Breast epithelium (tissue), 4 donors: ENCODE measurements at regions not wholly inside any gene's neighbourhood (a gene's known extent, or its start where the extent isn't known, plus 50 kb on each side); places are given as distances from the start of the nearest gene placed in this dataset.
A peak's percentile ranks its signal among the peaks of the same experiment; 100 is the strongest.

Source experiments
- DNase-seq, 2 donors: peaks; one replicate each; pipeline ENCODE4 v3.0.0-alpha.2; 2019; ENCODE audit warnings: low spot score in 2 of 2
- H3K27ac ChIP-seq, 2 donors: fragments of 200-600 bp; sonication (generic) in 1 of 2; one replicate each; pipeline ENCODE4 v1.5.1; 2016 to 2019; ENCODE audit warnings: mild to moderate bottlenecking in 1 of 2
- H3K27me3 ChIP-seq, 2 donors: fragments of 200-600 bp; sonication (generic) in 1 of 2; one replicate each; pipeline versions ENCODE4 v1.5.1 to v1.6.0; 2017 to 2019; ENCODE audit warnings: control low read depth in 1 of 2, mild to moderate bottlenecking in 1 of 2
- H3K36me3 ChIP-seq: fragments of 200-600 bp; one replicate; pipeline ENCODE4 v1.5.1; 2019
- H3K4me1 ChIP-seq, 2 donors: fragments of 200-600 bp; sonication (generic); one replicate each; pipeline ENCODE4 v1.5.1; 2016 to 2019; ENCODE audit warnings: control low read depth in 1 of 2
- H3K4me3 ChIP-seq, 3 donors: fragments of 200-600 bp; sonication (generic); 1 replicate in 2 of 3; 2 replicates in 1 of 3; pipeline ENCODE4 v1.5.1; 2016 to 2019; ENCODE audit warnings: mild to moderate bottlenecking in 3 of 3, moderate library complexity in 2 of 3
- H3K9me3 ChIP-seq, 2 donors: fragments of 200-600 bp; sonication (generic) in 1 of 2; one replicate each; pipeline ENCODE4 v1.5.1; 2016 to 2019; ENCODE audit warnings: control low read depth in 1 of 2
- CTCF ChIP-seq, 3 donors: fragments of 450-650 bp; IDR thresholded peaks; one replicate each; pipeline ENCODE4 v1.5.1; 2016 to 2017; ENCODE audit warnings: antibody characterized with exemption in 3 of 3, mild to moderate bottlenecking in 3 of 3, moderate library complexity in 3 of 3
- POLR2A ChIP-seq: fragments of 450-650 bp; IDR thresholded peaks from one replicate; pipeline ENCODE4 v1.6.1; 2016; ENCODE audit warnings: antibody characterized with exemption, mild to moderate bottlenecking, moderate library complexity
- POLR2AphosphoS5 ChIP-seq, 3 donors: sonication (generic); formaldehyde crosslinking; IDR thresholded peaks; one replicate each; pipeline ENCODE4 v1.6.1; 2017; ENCODE audit warnings: antibody characterized with exemption in 3 of 3
- intact Hi-C: fragments of 100-400 bp; cut with DNase I; formaldehyde crosslinking; loops from one replicate; pipeline ENCODE4 v1.15.1; 2023; ENCODE audit warnings: low total_unique reads

DNA sequence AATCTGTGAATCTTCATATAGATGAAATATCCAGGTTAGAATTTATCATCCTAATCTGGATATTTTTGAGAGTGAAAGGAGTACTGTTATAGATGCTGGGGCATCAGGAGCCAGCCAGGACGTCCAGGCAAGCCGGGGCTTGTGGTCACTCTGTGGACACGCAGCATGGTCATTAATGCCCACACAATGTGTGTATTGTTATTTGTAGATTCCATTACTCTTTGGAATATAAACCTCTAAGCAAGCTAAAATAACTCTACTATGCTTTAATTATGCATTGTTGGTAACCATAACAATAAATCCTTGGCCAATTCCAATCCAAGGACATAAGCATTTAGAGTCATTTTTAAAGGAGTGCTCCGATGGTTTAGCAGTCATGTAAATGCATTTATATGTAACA is 137.9 kb downstream of the TM9SF2 start:
- H3K4me1 ChIP-seq, result no peaks in the 10 kb centered on the region
- TF ChIP-seq POLR2AphosphoS5 (IDR thresholded peaks at IDR 0.05) (no peak), CTCF (IDR thresholded peaks at IDR 0.05) (no peak), POLR2A (no peak)
- intact Hi-C loops, result no loop called here
- no peaks in the 10 kb centered on the region for H3K9me3 ChIP-seq
- peak in 1 of 2 donors; percentile 41 for DNase-seq
- H3K27me3 ChIP-seq, result no peaks in the 10 kb centered on the region
- H3K4me3 ChIP-seq, result no peak overlapping the region
- H3K27ac ChIP-seq, result peak overlapping the region; percentile 45 to 54
- H3K36me3 ChIP-seq, result no peaks in the 10 kb centered on the region

DNA sequence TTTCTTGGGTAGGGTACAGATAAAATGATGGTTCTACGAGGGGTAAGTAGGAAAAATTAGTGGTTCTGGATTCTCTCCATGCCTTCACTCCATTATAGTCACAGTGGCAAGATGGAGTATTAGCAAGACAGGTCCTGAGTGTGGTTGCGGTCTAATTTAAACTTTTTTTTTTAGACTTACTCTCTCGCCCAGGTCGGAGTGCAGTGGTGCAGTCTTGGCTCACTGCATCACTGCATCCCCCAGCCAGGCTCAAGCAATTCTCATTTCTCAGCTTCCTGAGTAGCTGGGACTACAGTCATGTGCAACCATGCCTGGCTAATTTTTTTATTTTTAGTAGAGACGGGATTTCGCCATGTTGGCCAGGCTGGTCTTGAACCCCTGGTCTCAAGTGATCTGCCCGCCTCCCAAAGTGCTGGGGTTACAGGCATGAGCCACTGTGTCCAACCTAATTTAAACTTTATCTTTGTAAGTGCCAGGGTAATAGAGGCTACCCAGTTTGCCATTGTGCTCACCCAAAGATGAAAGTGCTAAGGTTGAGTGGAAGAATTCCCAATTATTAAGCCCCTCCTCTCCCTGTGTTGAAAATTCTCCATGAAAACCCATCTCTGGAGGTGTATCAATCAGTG is 135.6 kb downstream of the TM9SF2 start:
- DNase-seq, result no peak
- TF ChIP-seq POLR2A, result no peak
- TF ChIP-seq CTCF (IDR thresholded peaks at IDR 0.05), result no peak
- no peak for TF ChIP-seq POLR2AphosphoS5 (IDR thresholded peaks at IDR 0.05)
- Histone ChIP-seq H3K36me3 (no peaks in the 10 kb centered on the region), H3K9me3 (no peaks in the 10 kb centered on the region), H3K4me1 (no peaks in the 10 kb centered on the region), H3K27me3 (no peaks in the 10 kb centered on the region), H3K27ac (no peak overlapping the region), H3K4me3 (no peak overlapping the region)
- intact Hi-C loops, result no loop called here

DNA sequence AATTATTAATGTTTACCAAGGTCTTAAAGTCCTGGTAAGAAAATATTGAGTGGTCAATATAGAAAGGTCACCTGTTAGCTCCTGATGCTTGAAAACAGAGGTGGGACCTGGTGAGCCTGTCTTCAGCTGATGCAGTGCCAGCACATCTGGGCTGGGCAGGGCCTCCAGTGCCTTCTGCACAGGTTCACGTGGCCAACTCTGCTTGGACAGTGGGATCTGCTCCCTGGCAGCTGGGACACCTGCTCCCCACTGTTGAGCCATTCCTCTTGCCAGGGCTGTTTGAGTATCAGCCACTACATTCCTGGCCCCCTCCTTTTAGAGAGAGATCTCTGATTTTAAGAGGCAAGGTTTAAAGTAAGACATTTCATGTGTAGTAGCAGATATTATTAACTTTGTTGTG is 135.0 kb downstream of the TM9SF2 start:
- Histone ChIP-seq H3K9me3 (no peaks in the 10 kb centered on the region), H3K36me3 (no peaks in the 10 kb centered on the region), H3K4me1 (no peaks in the 10 kb centered on the region), H3K27ac (no peak overlapping the region), H3K4me3 (no peak overlapping the region), H3K27me3 (no peaks in the 10 kb centered on the region)
- TF ChIP-seq POLR2A (no peak), POLR2AphosphoS5 (IDR thresholded peaks at IDR 0.05) (no peak), CTCF (IDR thresholded peaks at IDR 0.05) (no peak)
- DNase-seq, result no peak
- intact Hi-C loops, result no loop called here

- no peak for DNase-seq
- intact Hi-C loops, result no loop called here
- Histone ChIP-seq H3K27me3 (no peaks in the 10 kb centered on the region), H3K9me3 (no peaks in the 10 kb centered on the region), H3K36me3 (no peaks in the 10 kb centered on the region), H3K4me1 (no peaks in the 10 kb centered on the region), H3K4me3 (no peak overlapping the region), H3K27ac (no peak overlapping the region)
- TF ChIP-seq POLR2AphosphoS5 (IDR thresholded peaks at IDR 0.05) (no peak), POLR2A (no peak), CTCF (IDR thresholded peaks at IDR 0.05) (no peak)
These were observed 133.4 kb downstream of the TM9SF2 start for GRCh38 chr13:99634672-99635071.

DNA sequence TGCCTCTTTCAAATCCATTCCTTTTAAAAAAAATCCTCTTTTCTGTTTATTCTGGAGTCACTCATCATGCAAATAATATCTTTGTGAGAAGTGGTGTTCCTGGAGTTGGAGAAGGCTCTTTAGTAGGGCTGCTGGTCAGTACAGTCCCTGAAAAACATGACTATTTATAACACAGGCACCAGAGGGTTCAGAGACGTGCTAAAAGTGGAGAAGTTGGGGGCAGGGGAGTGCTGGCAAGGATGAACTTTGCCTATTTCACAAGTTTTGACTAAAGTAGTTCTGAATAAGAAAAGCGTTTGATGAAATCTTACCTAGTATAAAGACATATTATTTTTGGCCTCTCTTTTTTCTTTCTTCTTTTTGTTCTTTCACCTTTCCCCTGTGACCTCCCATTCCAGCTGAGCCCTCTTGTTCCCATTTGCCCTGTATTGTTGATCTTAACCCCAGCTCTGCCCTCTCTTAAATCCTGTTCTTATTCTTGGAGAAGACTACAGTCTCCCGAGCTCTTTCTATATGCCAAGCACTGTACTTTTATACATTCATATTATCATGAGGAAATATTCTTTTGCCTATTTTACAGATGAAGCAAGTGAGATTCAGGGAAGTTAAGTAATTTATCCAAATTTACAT is 129.1 kb downstream of the TM9SF2 start:
- no peaks in the 10 kb centered on the region for H3K9me3 ChIP-seq
- no peak overlapping the region for H3K4me3 ChIP-seq
- intact Hi-C loops, result no loop called here
- DNase-seq, result no peak
- no peak for TF ChIP-seq CTCF (IDR thresholded peaks at IDR 0.05)
- TF ChIP-seq POLR2A, result no peak
- no peak for TF ChIP-seq POLR2AphosphoS5 (IDR thresholded peaks at IDR 0.05)
- H3K36me3 ChIP-seq, result no peaks in the 10 kb centered on the region
- H3K4me1 ChIP-seq, result no peaks in the 10 kb centered on the region
- no peaks in the 10 kb centered on the region for H3K27me3 ChIP-seq
- H3K27ac ChIP-seq, result no peak overlapping the region
